GM18505 (cell line): ENCODE measurements at regions not wholly inside any gene's neighbourhood (a gene's known extent, or its start where the extent isn't known, plus 50 kb on each side); places are given as distances from the start of the nearest gene placed in this dataset.
"Not testable (repeated sequence)": the region's sequence is repeated elsewhere in the genome, so short reads cannot be mapped to it uniquely, and the experiment has no call there.

Experiments
- ATAC-seq: cut with Tn5 transposase; IDR thresholded peaks from one replicate; pipeline ENCODE4 v1.9.1; 2021; ENCODE audit not compliant: unreplicated experiment
- POLR2A ChIP-seq: IDR thresholded peaks from 4 replicates; pipeline ENCODE4 v1.6.1; 2011; ENCODE audit warnings: borderline replicate concordance; ENCODE audit not compliant: insufficient read depth, insufficient read length; ENCODE audit errors: extremely low read depth

DNA sequence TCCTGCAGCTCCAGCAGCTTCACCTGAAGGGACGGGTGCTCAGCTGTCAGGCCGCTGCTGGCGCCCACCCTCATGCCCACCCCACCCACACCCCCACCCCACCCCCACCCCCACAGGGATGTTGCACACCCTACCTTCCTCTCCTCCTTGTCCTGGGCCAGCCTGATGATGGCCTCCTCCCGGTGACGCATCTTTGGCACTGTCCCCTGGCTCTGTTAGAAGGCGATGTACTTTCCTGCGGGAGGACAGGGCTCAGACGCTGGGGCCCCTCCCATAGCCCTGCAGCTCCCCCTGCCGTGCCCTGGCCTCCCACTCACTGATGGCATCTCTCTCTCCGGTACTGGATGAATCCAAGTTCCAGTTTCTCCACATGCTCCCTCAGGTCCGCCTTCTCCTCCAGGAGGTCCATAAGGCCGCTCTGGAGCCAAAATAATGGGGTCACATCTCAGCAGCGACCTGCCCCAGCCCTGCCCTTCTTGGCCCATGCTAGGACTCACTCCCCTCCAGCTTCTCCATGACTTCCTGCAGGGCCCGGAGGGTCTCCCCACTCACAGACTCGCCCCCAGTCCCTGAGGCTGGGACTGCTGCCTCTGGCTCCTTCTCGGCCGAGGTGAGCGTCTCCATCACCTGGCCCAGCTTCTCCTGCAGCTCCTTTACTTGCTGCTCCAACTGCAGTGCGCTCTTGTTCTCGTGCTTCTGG is 55.2 kb downstream of the GOLGA8B start:
- not testable (repeated sequence) for ATAC-seq

GRCh38 chr15:34527641-34528040 is 55.8 kb downstream of the GOLGA8B start:
- ATAC-seq = not testable (repeated sequence)

GRCh38 chr15:34523849-34524248 is 59.6 kb downstream of the GOLGA8B start:
- not testable (repeated sequence) for ATAC-seq

DNA sequence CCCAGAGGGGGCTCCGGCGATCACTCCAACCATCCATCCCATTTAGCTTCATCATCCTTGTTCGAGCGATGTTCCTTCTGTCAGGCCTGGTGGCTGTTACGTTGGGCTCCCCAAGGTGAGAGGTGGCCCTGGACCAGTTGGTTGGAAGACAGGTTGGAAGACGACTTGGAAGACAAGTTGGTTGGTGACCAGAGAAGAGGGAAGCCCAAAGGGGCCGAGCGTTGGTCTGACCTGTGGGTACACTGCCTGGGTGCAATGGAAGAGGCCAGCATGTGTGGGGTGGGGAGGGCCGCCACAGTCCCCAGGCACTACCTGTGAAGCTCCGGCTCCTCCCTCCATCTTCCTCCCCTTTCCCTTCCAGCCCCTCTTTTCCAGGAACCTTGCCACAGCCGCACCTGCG is 60.9 kb downstream of the GOLGA8B start:
- not testable (repeated sequence) for ATAC-seq

- not testable (repeated sequence) for ATAC-seq
These were observed 61.5 kb downstream of the GOLGA8B start for GRCh38 chr15:34521802-34522485.

- ATAC-seq = no peak
- no peak for TF ChIP-seq POLR2A
These were observed 62.9 kb downstream of the GOLGA8B start for GRCh38 chr15:34520566-34520965.

- not testable (repeated sequence) for ATAC-seq
These were observed 63.4 kb downstream of the GOLGA8B start for GRCh38 chr15:34520010-34520409.

GRCh38 chr15:34514251-34514670 is 69.2 kb downstream of the GOLGA8B start:
- TF ChIP-seq POLR2A = no peak
- ATAC-seq = peak; percentile 73

GRCh38 chr15:34512628-34513027 is 70.8 kb downstream of the GOLGA8B start:
- ATAC-seq = no peak
- TF ChIP-seq POLR2A = no peak

GRCh38 chr15:34501131-34501530 is 63.5 kb upstream of the GOLGA8A start:
- no peak for ATAC-seq
- no peak for TF ChIP-seq POLR2A

GRCh38 chr15:34496207-34496995 is 58.8 kb upstream of the GOLGA8A start:
- TF ChIP-seq POLR2A = no peak

DNA sequence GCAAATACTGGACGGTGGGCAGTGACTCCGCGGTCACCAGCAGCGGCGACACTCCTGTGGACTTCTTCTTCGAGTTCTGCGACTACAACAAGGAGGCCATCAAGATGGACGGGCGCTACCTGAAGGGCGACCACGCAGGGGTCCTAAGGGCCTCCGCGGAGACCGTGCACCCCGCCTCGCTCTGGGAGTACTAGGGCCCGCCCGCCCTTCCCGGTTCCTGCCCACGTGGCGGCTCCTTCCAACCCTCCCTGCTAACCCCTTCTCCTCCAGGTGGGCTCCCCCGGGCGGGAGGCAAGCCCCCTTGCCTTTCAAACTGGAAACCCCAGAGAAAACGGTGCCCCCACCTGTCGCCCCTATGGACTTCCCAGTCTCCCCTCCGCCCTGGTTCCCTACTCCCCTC is 58.1 kb upstream of the GOLGA8A start:
- not testable (repeated sequence) for ATAC-seq

More at GRCh38 chr15:34496207-34496995, 58.8 kb upstream of the GOLGA8A start:
- ATAC-seq = no peak

GRCh38 chr15:34494084-34494399 is 56.4 kb upstream of the GOLGA8A start:
- ATAC-seq = no peak
- no peak for TF ChIP-seq POLR2A

GRCh38 chr15:34493001-34493400 is 55.4 kb upstream of the GOLGA8A start:
- TF ChIP-seq POLR2A = no peak
- ATAC-seq = no peak

- ATAC-seq = not testable (repeated sequence)
These were observed 53.9 kb upstream of the GOLGA8A start for GRCh38 chr15:34491488-34491887.
